EH (cell line): ENCODE measurements at regions not wholly inside any gene's neighbourhood (a gene's known extent, or its start where the extent isn't known, plus 50 kb on each side); places are given as distances from the start of the nearest gene placed in this dataset.
"Not testable (repeated sequence)": the region's sequence is repeated elsewhere in the genome, so short reads cannot be mapped to it uniquely, and the experiment has no call there.

Experiments
- DNase-seq: peaks from one replicate; pipeline ENCODE4 v3.0.0-alpha.2; 2015; ENCODE audit warnings: low read depth

DNA sequence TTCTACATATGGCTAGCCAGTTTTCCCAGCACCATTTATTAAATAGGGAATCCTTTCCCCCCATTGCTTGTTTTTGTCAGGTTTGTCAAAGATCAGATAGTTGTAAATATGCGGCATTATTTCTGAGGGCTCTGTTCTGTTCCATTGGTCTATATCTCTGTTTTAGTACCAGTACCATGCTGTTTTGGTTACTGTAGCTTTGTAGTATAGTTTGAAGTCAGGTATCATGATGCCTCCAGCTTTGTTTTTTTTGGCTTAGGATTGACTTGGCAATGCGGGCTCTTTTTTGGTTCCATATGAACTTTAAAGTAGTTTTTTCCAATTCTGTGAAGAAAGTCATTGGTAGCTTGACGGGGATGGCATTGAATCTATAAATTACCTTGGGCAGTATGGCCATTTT is 60.0 kb upstream of the GPC3 start:
- DNase-seq = not testable (repeated sequence)

GRCh38 chrX:134067107-134067506 is 81.7 kb upstream of the GPC3 start:
- not testable (repeated sequence) for DNase-seq

- DNase-seq = not testable (repeated sequence)
These were observed 86.5 kb upstream of the GPC3 start for GRCh38 chrX:134071899-134072298.

DNA sequence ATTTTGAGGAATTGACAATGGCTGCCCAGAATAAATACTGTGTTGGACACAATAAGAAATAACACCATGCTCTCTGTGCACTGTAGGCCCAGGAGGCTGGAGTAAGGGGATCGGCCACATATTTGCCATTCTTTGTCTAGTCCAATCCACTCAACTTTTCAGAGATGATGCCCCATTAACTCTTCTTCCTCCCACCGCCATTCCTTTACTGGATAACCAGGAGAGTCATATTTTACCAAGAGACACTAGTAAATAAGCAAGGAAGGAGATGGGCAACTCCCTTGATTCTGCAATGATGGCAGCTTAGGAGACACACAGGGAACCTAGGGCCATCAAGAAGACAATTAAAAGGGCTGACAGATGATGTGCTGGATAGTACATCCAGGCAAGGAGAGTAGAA is 87.9 kb upstream of the GPC3 start:
- no peak for DNase-seq

DNA sequence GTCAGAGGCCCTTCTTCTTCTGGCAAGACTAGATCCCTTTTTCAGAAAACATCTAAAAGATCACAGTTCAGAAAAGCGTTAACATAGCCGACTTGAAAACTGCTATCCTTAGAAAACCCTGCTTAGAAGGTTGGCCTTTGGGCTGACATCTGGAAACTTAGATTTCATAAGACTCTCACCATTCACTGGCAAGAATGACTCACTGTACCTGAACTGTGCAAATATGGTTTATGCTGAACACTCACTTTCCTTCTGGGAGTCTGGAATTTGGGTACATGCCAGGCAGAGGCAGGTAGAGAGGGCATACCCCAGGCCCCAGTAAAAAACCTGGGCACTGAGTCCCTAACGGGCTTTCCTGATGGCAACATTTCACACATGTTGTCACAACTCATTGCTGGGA is 88.8 kb upstream of the GPC3 start:
- DNase-seq = no peak

- DNase-seq = no peak
These were observed 90.7 kb upstream of the GPC3 start for GRCh38 chrX:134075894-134076718.

- DNase-seq = no peak
These were observed 110.0 kb upstream of the GPC3 start for GRCh38 chrX:134095366-134095765.

DNA sequence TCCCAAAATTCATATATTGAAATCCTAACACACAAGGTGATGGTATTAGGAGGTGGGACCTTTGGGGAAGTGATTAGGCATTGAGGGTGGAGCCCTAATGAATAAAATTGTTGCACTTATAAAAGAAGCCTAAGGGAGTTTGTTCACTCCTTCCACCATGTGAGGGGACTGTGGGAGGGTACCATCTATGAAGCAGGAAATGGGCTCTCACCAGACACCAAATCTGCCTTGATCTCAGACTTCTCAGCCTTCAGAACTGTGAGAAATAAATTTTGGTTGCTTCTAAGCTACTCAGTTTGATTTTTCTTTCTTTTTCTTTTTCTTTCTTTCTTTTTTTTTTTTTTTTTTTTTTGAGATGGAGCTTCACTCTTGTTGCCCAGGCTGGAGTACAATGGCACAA is 116.2 kb upstream of the GPC3 start:
- DNase-seq = no peak

GRCh38 chrX:134115270-134115669 is 121.7 kb upstream of the CCDC160 start:
- no peak for DNase-seq

- no peak for DNase-seq
These were observed 99.6 kb upstream of the CCDC160 start for GRCh38 chrX:134137341-134137740.

- no peak for DNase-seq
These were observed 97.9 kb upstream of the CCDC160 start for GRCh38 chrX:134139090-134139489.

DNA sequence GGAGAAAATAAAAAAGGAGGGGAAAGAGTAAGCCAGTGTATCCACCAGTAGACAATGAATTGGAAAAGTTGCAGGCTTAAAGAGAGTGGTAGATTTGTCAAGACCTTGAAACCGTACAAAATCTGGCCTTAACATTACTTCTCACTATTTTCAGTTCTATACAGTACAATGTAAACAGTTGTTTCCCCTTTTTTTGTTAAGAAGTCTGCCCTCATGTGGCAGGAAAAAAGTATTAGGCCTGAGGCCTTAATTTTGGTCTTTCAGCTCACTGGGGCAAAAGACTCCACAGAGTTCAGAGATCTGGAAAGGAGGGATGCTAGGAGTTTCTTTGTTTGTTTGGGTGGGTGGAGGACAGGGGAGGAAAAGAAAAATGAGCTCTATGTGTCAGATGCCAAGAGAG is 92.8 kb upstream of the CCDC160 start:
- DNase-seq = peak; percentile 3

GRCh38 chrX:134146493-134146892 is 90.5 kb upstream of the CCDC160 start:
- no peak for DNase-seq

- DNase-seq = no peak
These were observed 88.8 kb upstream of the CCDC160 start for GRCh38 chrX:134148172-134148692.

- no peak for DNase-seq
These were observed 78.0 kb upstream of the CCDC160 start for GRCh38 chrX:134158821-134159512.

DNA sequence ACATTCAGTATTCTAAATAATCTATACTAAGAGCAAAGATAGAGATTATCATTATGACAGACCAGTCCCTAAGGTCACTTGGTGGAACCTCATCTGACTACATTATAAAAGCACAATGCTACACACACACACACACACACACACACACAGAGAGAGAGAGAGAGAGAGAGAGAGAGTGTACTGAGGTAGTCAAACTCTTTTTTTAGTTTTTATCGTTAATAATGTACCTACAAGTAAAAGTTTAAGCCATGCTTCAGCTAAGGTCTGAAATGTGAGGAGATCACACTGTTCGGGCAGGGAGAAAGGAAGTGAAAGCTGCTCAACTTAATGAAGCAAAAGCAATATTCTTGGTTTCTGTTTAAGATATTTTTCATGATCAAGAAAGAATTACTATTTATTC is 75.8 kb upstream of the CCDC160 start:
- no peak for DNase-seq

- DNase-seq = no peak
These were observed 75.0 kb upstream of the CCDC160 start for GRCh38 chrX:134162032-134162431.

- no peak for DNase-seq
These were observed 73.1 kb upstream of the CCDC160 start for GRCh38 chrX:134163836-134164235.

GRCh38 chrX:134167591-134168203 is 69.3 kb upstream of the CCDC160 start:
- DNase-seq = no peak

DNA sequence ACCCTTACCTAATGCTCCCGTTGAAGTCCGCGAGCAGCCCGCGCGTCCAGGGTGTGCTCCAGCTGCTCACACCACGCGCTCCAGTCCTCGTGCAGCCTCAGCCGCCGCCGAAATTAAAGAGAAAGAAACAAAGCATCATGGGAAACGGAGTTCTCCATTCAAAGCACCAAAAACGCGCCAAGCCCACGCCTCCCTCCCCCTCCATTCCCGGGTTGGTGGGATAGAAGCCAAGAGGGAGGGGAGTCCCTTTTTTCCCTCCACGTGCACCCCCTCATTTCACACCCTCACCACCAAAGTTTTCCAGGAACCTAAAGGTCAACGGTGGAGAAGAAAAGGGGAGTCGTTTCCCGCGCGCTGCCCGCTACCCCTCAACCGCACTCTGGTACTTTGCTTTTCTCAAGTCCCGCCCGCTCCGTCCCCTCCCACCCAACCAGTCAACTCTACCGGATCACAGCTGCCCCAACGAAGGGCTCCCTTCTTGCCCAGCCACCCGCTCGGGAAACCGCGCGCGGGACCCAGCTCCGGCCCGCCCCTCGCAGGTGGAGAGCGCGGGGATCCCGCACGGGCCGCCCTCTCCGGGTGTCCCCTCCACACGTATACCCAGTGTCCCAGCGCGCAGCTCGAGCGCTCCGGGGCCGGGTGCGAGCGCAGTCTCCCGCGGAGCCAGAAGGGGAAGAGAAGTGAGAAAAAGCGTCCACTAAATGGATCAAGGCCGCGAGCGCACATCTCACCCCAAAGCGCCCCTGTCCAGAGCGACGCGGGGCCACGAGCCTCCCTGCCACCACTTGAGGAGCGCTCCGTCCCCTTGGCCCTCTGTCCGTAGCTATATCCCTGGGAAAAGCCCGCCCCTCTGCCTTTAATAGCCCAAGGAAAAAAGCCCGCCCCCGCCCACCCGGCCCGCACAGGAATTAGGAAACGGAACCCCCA is 65.1 kb upstream of the CCDC160 start:
- no peak for DNase-seq

GRCh38 chrX:134172588-134173259 is 64.3 kb upstream of the CCDC160 start:
- peak; percentile 3 for DNase-seq
